Stimulated activated CD8-positive, alpha-beta memory T cell treated with anti-CD3 and anti-CD28 coated beads, Interleukin-7, amount 100 ng/mL, for 24 hours (primary cell): ENCODE measurements at regions not wholly inside any gene's neighbourhood (a gene's known extent, or its start where the extent isn't known, plus 50 kb on each side); places are given as distances from the start of the nearest gene placed in this dataset.
"Not testable (repeated sequence)": the region's sequence is repeated elsewhere in the genome, so short reads cannot be mapped to it uniquely, and the experiment has no call there.

Source experiments
- DNase-seq: peaks from one replicate; pipeline ENCODE4 v3.0.0-alpha.2; 2020; ENCODE audit warnings: low read depth

DNA sequence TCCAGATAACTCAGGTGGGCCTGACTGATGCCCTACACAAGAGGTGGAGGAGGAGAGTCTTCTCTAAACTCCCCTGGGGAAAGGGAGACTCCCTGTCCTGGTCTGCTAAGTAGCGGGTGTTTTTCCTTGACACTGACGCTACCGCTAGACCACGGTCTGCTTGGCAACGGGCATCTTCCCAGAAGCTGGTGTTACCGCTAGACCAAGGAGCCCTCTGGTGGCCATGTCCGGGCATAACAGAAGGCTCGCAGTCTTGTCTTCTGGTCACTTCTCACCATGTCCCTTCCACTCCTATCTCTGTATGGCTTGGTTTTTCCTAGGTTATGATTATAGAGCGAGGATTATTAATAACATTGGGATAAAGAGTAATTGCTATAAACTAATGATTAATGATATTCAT is 965.5 kb downstream of the TMEM121 start:
- DNase-seq: no peak

- no peak for DNase-seq
Measured at GRCh38 chr14:106493962-106494823, 967.8 kb downstream of the TMEM121 start.

DNA sequence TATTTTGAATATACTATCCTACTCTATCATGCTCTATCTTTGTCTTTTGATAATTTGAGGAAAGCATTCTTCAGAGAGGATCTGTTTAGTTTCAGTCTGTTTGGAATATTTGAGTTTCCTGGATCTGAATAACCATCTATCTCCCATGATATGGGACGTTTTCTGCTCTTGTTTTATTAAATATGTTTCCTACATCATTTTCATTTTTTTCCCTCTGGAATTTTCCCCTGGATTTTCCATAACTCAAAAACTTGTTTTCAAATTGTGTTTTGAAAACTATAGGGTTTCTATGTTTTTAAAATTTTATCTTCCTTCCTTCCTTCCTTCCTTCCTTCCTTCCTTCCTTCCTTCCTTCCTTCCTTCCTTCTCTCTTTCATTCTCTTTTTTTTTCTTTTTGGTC is 974.2 kb downstream of the TMEM121 start:
- DNase-seq: no peak

- DNase-seq: no peak
Measured at GRCh38 chr14:106501898-106502297, 975.5 kb downstream of the TMEM121 start.

DNA sequence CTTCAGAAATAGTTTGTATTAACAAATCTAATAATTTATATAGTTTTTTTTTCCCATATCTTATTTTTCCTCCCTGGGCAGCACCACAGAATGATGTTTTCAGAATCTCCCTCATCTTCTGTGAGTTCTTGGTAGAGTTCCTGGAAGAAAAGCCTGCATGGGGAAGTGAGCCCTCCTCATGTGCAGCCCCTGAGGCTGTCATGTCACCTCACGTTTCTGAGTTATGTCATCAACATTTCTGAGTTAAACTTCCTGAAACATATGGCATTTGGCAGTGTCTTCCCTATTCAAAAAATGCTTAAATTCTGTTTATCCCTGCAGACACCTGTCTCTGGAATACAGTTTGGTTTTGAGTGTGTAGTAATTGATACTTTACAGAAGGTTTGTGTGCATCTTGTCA is 979.0 kb downstream of the TMEM121 start:
- DNase-seq: no peak

DNA sequence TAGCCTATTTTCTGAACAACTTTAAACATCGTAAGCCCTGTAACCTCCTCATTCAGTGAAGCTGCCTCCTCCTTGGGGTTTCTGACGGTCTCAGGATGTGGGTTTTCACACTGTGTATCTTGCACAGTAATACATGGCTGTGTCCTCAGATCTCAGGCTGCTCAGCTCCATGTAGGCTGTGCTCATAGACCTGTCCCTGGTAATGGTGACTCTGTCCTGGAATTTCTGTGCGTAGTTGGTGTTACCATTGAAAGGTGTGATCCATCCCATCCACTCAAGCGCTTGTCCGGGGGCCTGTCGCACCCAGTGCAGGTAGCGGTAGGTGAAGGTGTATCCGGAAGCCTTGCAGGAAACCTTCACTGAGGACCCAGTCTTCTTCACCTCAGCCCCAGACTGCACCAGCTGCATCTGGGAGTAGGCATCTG is 980.5 kb downstream of the TMEM121 start:
- no peak for DNase-seq

DNA sequence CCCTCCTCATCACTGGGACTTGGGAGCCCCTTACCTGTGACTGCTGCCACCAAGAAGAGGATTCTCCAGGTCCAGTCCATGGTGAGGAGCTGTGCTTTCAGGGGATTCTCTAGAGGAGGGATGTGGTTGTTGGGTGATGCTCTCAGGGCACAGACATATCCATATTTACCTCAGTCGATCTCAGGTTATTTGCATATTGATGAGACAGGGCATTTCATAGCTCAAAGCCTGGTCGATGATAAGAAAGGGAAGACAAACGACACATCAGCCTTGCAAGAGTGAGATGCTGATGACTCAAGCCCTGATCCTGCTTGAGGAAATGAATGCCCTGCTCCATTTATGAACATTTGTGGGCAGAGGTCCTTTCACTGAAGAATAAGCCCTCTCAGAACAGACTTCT is 981.0 kb downstream of the TMEM121 start:
- DNase-seq: no peak

DNA sequence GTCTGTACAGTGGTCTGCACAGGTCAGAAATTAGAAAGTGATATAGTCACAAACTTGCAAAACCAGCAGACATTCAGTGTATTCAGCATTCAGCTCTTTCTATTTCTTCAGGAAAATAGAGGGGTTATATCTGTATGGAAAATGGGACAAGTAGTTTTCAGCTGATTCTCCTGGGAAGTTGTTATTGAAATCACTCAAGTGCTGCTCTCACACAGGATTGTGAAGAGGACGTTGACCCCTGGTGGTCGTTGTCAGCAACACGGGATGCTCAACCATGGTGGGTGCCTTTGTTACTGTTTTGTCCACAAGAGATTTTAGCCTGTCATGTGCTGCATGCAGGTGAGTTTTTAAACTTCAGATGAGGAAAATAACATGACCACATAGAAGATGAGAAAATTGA is 981.8 kb downstream of the TMEM121 start:
- DNase-seq: no peak

DNA sequence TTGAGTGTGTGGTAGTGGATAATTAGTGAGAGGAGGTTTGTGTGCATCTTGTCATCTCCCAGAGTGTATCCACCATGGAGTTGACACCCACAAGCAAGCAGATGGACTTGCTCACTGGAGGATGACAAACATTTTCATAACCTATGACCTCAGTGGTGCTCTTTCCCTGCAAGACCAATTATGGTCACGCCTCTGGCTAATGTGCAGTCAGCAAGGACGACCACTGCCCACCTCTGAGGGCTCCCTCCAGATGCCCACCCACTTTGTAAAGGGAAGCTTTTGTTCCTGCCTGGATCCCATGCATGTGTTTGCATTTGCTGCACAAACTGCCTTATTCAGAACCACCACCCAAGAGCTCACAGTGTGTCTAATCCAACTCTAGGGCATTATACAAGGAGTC is 982.8 kb downstream of the TMEM121 start:
- DNase-seq: no peak

DNA sequence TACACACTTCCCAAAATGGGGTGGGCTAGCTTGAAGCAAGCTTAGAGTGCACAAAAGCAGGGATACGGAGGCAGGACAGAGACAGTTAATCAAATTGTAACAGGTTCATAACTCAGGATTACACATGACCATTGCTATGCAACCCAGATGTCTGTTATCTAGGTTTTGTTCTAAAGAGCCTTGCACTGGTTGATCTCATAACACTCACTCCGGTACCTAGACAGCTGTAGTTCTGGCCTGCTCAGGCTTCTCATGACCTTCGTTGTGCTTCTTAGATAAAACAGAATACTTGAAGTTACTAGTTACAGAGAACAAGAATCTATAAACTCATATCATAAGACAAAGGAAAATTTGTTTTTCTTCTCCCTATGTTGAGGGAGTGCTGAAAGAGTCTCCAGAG is 983.4 kb downstream of the TMEM121 start:
- no peak for DNase-seq

- DNase-seq: no peak
Measured at GRCh38 chr14:106511006-106511799, 984.8 kb downstream of the TMEM121 start.

DNA sequence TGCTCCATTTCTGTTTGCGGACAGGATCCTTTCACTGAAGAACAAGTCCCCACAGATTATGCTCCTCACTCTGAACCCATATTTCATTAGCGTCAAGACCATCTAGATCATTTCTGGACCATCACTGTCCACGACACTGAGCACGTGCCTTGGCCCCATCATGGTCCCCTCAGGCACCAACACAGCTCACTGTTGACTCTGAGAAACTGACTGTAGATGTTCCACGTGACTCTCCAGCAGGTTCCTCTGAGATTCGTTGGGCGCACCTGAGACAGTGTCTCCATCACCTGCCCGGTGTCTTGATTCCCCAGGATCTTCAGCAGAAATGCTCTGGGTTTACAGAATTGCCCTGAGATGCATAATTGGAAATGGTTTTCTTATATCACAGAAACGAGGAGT is 985.4 kb downstream of the TMEM121 start:
- DNase-seq: no peak

DNA sequence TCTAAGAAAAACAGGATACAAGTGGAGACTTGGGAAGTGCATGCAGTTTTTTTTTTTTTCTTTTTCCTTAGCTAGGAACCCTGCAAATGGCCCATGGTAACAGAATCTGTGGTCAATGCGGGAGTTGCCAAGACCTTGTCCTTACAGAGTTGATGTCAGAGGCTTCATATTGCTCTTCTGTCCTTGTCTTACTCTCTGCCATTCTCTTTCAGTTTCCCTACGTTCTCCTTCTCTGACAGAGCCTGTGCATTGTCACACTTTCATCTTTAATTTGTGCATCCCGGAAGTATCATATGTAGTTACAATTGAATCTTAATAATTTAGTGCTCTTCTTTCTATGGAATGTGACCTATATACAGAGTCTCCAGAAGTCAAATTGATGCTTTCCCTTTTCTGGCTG is 986.9 kb downstream of the TMEM121 start:
- no peak for DNase-seq

GRCh38 chr14:106518054-106518943 is 991.9 kb downstream of the TMEM121 start:
- peak; percentile 81 for DNase-seq

DNA sequence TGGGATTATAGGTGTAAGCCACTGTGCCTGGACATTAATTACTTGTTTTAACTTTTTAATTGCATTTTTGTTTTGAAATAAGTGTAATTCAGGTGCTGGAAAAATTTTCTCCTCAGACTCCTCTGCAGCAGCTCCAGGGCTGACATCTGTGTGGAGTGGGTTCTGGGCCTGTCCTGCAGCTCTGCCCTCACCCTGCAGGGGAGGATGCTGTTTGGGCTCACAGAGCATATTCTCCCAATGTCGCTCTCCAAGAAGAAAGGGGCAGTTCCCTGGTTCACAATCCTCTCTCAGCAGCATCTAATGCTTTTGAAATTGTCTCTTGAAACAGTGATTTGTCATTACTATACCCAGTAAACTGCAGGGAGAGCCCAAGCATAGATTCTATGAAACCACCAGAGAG is 995.7 kb downstream of the TMEM121 start:
- not testable (repeated sequence) for DNase-seq

- DNase-seq: no peak
Measured at GRCh38 chr14:106522990-106523389, 996.6 kb downstream of the TMEM121 start.

GRCh38 chr14:106528717-106529116 is 1002.3 kb downstream of the TMEM121 start:
- no peak for DNase-seq

GRCh38 chr14:106530031-106530422 is 1003.6 kb downstream of the TMEM121 start:
- no peak for DNase-seq

GRCh38 chr14:106530423-106531107 is 1004.2 kb downstream of the TMEM121 start:
- DNase-seq: no peak

GRCh38 chr14:106537597-106537996 is 1011.2 kb downstream of the TMEM121 start:
- DNase-seq: not testable (repeated sequence)

GRCh38 chr14:106538201-106538600 is 1011.8 kb downstream of the TMEM121 start:
- no peak for DNase-seq
